ENCODE measurements at regions not wholly inside any gene's neighbourhood (a gene's known extent, or its start where the extent isn't known, plus 50 kb on each side); places are given as distances from the start of the nearest gene placed in this dataset.
"Not testable (repeated sequence)": the region's sequence is repeated elsewhere in the genome, so short reads cannot be mapped to it uniquely, and the experiment has no call there.

- H3K27me3 ChIP-seq (ENCODE audit: insufficient read depth, low read length); H3K9me3 ChIP-seq (ENCODE audit: low read depth, low read length); H3K4me3 ChIP-seq (ENCODE audit: low read length); H3K4me1 ChIP-seq (ENCODE audit: insufficient read depth, low read length): not testable (repeated sequence)
Measured at GRCh38 chrX:56494923-56495322, 68.5 kb upstream of the UBQLN2 start.

DNA sequence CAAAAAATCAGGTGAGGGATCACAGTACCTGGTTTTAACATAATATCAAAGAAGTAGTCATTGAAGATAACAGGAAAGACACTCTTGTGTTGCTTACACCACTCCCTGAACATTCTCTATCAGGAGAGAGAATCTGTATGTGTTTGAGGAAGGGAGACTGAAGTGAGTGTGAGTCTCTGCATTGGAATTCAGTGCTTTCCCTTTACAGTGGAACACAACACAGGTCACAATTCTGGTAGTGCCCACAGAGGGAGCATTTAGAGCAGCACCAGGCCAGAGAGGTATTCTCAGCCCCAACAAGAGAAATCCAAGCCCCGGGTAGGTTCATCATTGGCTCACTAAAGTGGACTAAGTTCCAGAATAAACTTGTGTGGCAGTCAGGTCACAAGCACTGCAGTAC, 64.7 kb upstream of the UBQLN2 start:
- no peaks in the 10 kb centered on the region for H3K9me3 ChIP-seq (ENCODE audit: low read depth, low read length)
- H3K27me3 ChIP-seq (ENCODE audit: insufficient read depth, low read length) = no peaks in the 10 kb centered on the region
- no peaks in the 10 kb centered on the region for H3K4me1 ChIP-seq (ENCODE audit: insufficient read depth, low read length)
- no peak overlapping the region for H3K4me3 ChIP-seq (ENCODE audit: low read length)

GRCh38 chrX:56499372-56499771, 64.1 kb upstream of the UBQLN2 start:
- Histone ChIP-seq H3K27me3 (ENCODE audit: insufficient read depth, low read length) (no peaks in the 10 kb centered on the region), H3K4me1 (ENCODE audit: insufficient read depth, low read length) (no peaks in the 10 kb centered on the region), H3K9me3 (ENCODE audit: low read depth, low read length) (no peaks in the 10 kb centered on the region), H3K4me3 (ENCODE audit: low read length) (no peak overlapping the region)

- no peaks in the 10 kb centered on the region for H3K9me3 ChIP-seq (ENCODE audit: low read depth, low read length)
- H3K4me1 ChIP-seq (ENCODE audit: insufficient read depth, low read length) = no peaks in the 10 kb centered on the region
- no peak overlapping the region for H3K4me3 ChIP-seq (ENCODE audit: low read length)
- H3K27me3 ChIP-seq (ENCODE audit: insufficient read depth, low read length) = no peaks in the 10 kb centered on the region
Measured at GRCh38 chrX:56503941-56504673, 59.3 kb upstream of the UBQLN2 start.

- no peaks in the 10 kb centered on the region for H3K9me3 ChIP-seq (ENCODE audit: low read depth, low read length)
- no peaks in the 10 kb centered on the region for H3K4me1 ChIP-seq (ENCODE audit: insufficient read depth, low read length)
- H3K4me3 ChIP-seq (ENCODE audit: low read length) = no peak overlapping the region
- H3K27me3 ChIP-seq (ENCODE audit: insufficient read depth, low read length) = no peaks in the 10 kb centered on the region
Measured at GRCh38 chrX:56505866-56506265, 57.6 kb upstream of the UBQLN2 start.
